GM23338 (cell line): ENCODE measurements at regions not wholly inside any gene's neighbourhood (a gene's known extent, or its start where the extent isn't known, plus 50 kb on each side); places are given as distances from the start of the nearest gene placed in this dataset.

Source experiments
- CREB1 ChIP-seq: fragments of 250-450 bp; sonication (Bioruptor Pico); IDR thresholded peaks from 2 replicates; pipeline ENCODE4 v1.5.0; 2020; ENCODE audit warnings: low read depth, mild to moderate bottlenecking, moderate library complexity
- ETS1 ChIP-seq: IDR thresholded peaks from 2 replicates; pipeline ENCODE4 v1.6.1; 2016; ENCODE audit warnings: antibody characterized with exemption
- EZH2 ChIP-seq: fragments of 200-600 bp; sonication (generic); IDR thresholded peaks from one replicate; pipeline ENCODE4 v1.8.0; 2017; ENCODE audit warnings: antibody characterized with exemption, mild to moderate bottlenecking, low read depth; ENCODE audit not compliant: unreplicated experiment
- EZH2phosphoT487 ChIP-seq: fragments of 200-600 bp; sonication (generic); IDR thresholded peaks from one replicate; pipeline ENCODE4 v1.8.1; 2018; ENCODE audit warnings: antibody characterized with exemption; ENCODE audit not compliant: unreplicated experiment
- JUNB ChIP-seq: IDR thresholded peaks from one replicate; pipeline ENCODE4 v1.6.1; 2016; ENCODE audit warnings: antibody characterized with exemption; ENCODE audit not compliant: unreplicated experiment
- NANOG ChIP-seq: IDR thresholded peaks from 2 replicates; pipeline ENCODE4 v1.6.1; 2016; ENCODE audit warnings: antibody characterized with exemption, borderline replicate concordance
- POLR2AphosphoS5 ChIP-seq: IDR thresholded peaks from 2 replicates; pipeline ENCODE4 v1.6.1; 2016; ENCODE audit warnings: antibody characterized with exemption, low read depth
- REST ChIP-seq: IDR thresholded peaks from one replicate; pipeline ENCODE4 v1.6.1; 2018; ENCODE audit warnings: antibody characterized with exemption; ENCODE audit not compliant: unreplicated experiment
- STAT1 ChIP-seq: IDR thresholded peaks from one replicate; pipeline ENCODE4 v1.6.1; 2016; ENCODE audit warnings: antibody characterized with exemption; ENCODE audit not compliant: unreplicated experiment
- ZNF114 ChIP-seq: fragments of 250-450 bp; sonication (Bioruptor Pico); IDR thresholded peaks from 2 replicates; pipeline ENCODE4 v1.5.0; 2020; ENCODE audit warnings: mild to moderate bottlenecking, moderate library complexity
- ZNF331 ChIP-seq: fragments of 250-450 bp; sonication (Bioruptor Pico); IDR thresholded peaks from 2 replicates; pipeline ENCODE4 v1.5.0; 2020; ENCODE audit warnings: low read depth, mild to moderate bottlenecking, moderate library complexity
- TF ChIP-seq, protein P1 (sequence below), 2 experiments: fragments of 200-600 bp in 1 of 2; sonication (generic) in 1 of 2; conservative IDR thresholded peaks; 2 replicates each; pipeline versions ENCODE4 v1.5.1 to v1.6.1; 2016 to 2017; ENCODE audit warnings: antibody characterized with exemption in 2 of 2, low read depth in 2 of 2, mild to moderate bottlenecking in 2 of 2, moderate library complexity in 1 of 2

- TF ChIP-seq, protein P1, sequence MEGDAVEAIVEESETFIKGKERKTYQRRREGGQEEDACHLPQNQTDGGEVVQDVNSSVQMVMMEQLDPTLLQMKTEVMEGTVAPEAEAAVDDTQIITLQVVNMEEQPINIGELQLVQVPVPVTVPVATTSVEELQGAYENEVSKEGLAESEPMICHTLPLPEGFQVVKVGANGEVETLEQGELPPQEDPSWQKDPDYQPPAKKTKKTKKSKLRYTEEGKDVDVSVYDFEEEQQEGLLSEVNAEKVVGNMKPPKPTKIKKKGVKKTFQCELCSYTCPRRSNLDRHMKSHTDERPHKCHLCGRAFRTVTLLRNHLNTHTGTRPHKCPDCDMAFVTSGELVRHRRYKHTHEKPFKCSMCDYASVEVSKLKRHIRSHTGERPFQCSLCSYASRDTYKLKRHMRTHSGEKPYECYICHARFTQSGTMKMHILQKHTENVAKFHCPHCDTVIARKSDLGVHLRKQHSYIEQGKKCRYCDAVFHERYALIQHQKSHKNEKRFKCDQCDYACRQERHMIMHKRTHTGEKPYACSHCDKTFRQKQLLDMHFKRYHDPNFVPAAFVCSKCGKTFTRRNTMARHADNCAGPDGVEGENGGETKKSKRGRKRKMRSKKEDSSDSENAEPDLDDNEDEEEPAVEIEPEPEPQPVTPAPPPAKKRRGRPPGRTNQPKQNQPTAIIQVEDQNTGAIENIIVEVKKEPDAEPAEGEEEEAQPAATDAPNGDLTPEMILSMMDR (conservative IDR thresholded peaks at IDR 0.05; ENCODE audit: low read depth in 2 of 2) = no peak
- no peak for TF ChIP-seq REST
- TF ChIP-seq EZH2phosphoT487 = no peak
- TF ChIP-seq POLR2AphosphoS5 = no peak
- no peak for TF ChIP-seq EZH2
- no peak for TF ChIP-seq NANOG
- TF ChIP-seq ZNF331 (CRISPR knock-in tag) = no peak
- no peak for TF ChIP-seq STAT1
- TF ChIP-seq ZNF114 (CRISPR knock-in tag) = no peak
- TF ChIP-seq JUNB = no peak
- TF ChIP-seq CREB1 (CRISPR knock-in tag) = no peak
- TF ChIP-seq ETS1 = no peak
Observed at GRCh38 chr1:30600706-30601105, 122.7 kb downstream of the MATN1 start.
